ENCODE measurements at regions not wholly inside any gene's neighbourhood (a gene's known extent, or its start where the extent isn't known, plus 50 kb on each side); places are given as distances from the start of the nearest gene placed in this dataset.

- DNase-seq (no peak), ATAC-seq (ENCODE audit: low read depth) (no peak)
- H3K4me2 ChIP-seq (ENCODE audit: low read depth, low read length) = no peak overlapping the region
- H4K20me1 ChIP-seq (ENCODE audit: insufficient read depth, low read length) = no peaks in the 10 kb centered on the region
- no peak overlapping the region for H2BK15ac ChIP-seq (ENCODE audit: low read depth, low read length)
- intact Hi-C loops (cut with micrococcal nuclease) (no loop called here), in situ Hi-C loops (cut with MboI; ENCODE audit: low sequenced_read_pairs) (no loop called here), dilution Hi-C loops (cut with HindIII; ENCODE audit: low sequenced_read_pairs, unreplicated experiment) (no loop called here)
- no peak overlapping the region for H3K27ac ChIP-seq (ENCODE audit: insufficient read depth, low read length)
- H2BK5ac ChIP-seq (ENCODE audit: low read depth, low read length, poor library complexity, severe bottlenecking) = no peak overlapping the region
- ChIA-PET POLR2A (ENCODE audit: unreplicated experiment) (no interaction called here), CTCF (interaction anchor here (0.9 kb wide), 1 partner anchor 10 kb away, joined by 3 read pairs; no protein-coding TSS in a partner anchor)
- no peak overlapping the region for H2BK20ac ChIP-seq (ENCODE audit: low read depth, low read length)
- no peak overlapping the region for H4K8ac ChIP-seq (ENCODE audit: low read depth in 2 of 2, low read length in 2 of 2)
- no peak overlapping the region for H2AK5ac ChIP-seq (ENCODE audit: low read depth, low read length)
- H3K9me3 ChIP-seq (ENCODE audit: control insufficient read depth, insufficient read depth, low read length) = no peaks in the 10 kb centered on the region
- H3K56ac ChIP-seq (ENCODE audit: extremely low read depth, insufficient read depth, low read length) = no peak overlapping the region
- no peak overlapping the region for H3K9ac ChIP-seq (ENCODE audit: low read depth, low read length)
- WGBS, 2 experiments (ENCODE audit: extremely low coverage in 2 of 2, insufficient read length in 1 of 2) = no CpG with 5 or more reads among the region's 1 CpG
- no peaks in the 10 kb centered on the region for H3K36me3 ChIP-seq (ENCODE audit: control insufficient read depth, insufficient read depth, low read length)
- TF ChIP-seq FOS (IDR thresholded peaks at IDR 0.05; ENCODE audit: low read depth, low read length) (no peak), RFX5 (IDR thresholded peaks at IDR 0.05; ENCODE audit: low read depth, low read length) (no peak), ELK1 (IDR thresholded peaks at IDR 0.05; ENCODE audit: borderline replicate concordance, low read depth, low read length) (no peak), NFE2L2 (IDR thresholded peaks at IDR 0.05; ENCODE audit: low read depth, low read length) (no peak), CHD1 (IDR thresholded peaks at IDR 0.05; ENCODE audit: low read depth, low read length) (no peak), MXI1 (IDR thresholded peaks at IDR 0.05; ENCODE audit: borderline replicate concordance, low read depth, low read length) (no peak), CTCF (conservative IDR thresholded peaks at IDR 0.05; ENCODE audit: low read depth, low read length) (no peak)
- no peak overlapping the region for H2AFZ ChIP-seq (replicated peaks; ENCODE audit: low read length, poor library complexity)
- no peak overlapping the region for H2BK120ac ChIP-seq (ENCODE audit: low read depth, low read length)
- no peaks in the 10 kb centered on the region; the same call in 1 of the 2 replicates for H3K27me3 ChIP-seq (ENCODE audit: control insufficient read depth, insufficient read depth, low read length)
- H3K4me3 ChIP-seq (ENCODE audit: insufficient read depth, low read depth, low read length) = no peak overlapping the region
- H4K91ac ChIP-seq (ENCODE audit: insufficient read depth, low read depth, low read length) = no peak overlapping the region
- no peak overlapping the region for H2AK9ac ChIP-seq (replicated peaks; ENCODE audit: low read depth, low read length, poor library complexity)
- no peak overlapping the region for H3K14ac ChIP-seq (replicated peaks; ENCODE audit: low read depth, low read length)
- no peak overlapping the region for H3K4ac ChIP-seq (ENCODE audit: low read depth, low read length)
- H4K5ac ChIP-seq (ENCODE audit: low read depth, low read length) = no peak overlapping the region
- no peaks in the 10 kb centered on the region for H3K9me1 ChIP-seq (ENCODE audit: insufficient read depth, low read length)
- no peak overlapping the region for H3K23ac ChIP-seq (ENCODE audit: low read depth, low read length)
- H3K79me1 ChIP-seq (ENCODE audit: low read depth in 1 of 2, low read length in 2 of 2) = no peaks in the 10 kb centered on the region
- no peak overlapping the region for H3K18ac ChIP-seq (ENCODE audit: low read depth, low read length)
- no peaks in the 10 kb centered on the region for H3K4me1 ChIP-seq (ENCODE audit: control insufficient read depth, insufficient read depth, low read length)
- no TSS peak for BruUV-seq (replicated peaks)
Observed at GRCh38 chrX:99184153-99184552, 1225.9 kb downstream of the PCDH19 start.

Measured in IMR-90 (cell line).